GM23248 (cell line): ENCODE measurements at regions not wholly inside any gene's neighbourhood (a gene's known extent, or its start where the extent isn't known, plus 50 kb on each side); places are given as distances from the start of the nearest gene placed in this dataset.
"Not testable (repeated sequence)": the region's sequence is repeated elsewhere in the genome, so short reads cannot be mapped to it uniquely, and the experiment has no call there.

ENCODE experiments used
- DNase-seq: peaks from one replicate; pipeline ENCODE4 v3.0.0-alpha.2; 2015
- H2AFZ ChIP-seq: fragments of 200-600 bp; sonication (generic); 2 replicates; pipeline ENCODE4 v1.6.1; 2016; ENCODE audit warnings: antibody characterized with exemption
- H3F3A ChIP-seq: fragments of 200-600 bp; sonication (generic); 2 replicates; pipeline ENCODE4 v1.6.1; 2016; ENCODE audit warnings: mild to moderate bottlenecking, antibody characterized with exemption, mixed run types; ENCODE audit not compliant: insufficient read depth
- H3K27ac ChIP-seq: fragments of 200-600 bp; sonication (generic); 2 replicates; pipeline ENCODE4 v1.5.1; 2016; ENCODE audit warnings: mild to moderate bottlenecking
- H3K27me3 ChIP-seq: fragments of 200-600 bp; sonication (generic); replicated peaks from 2 replicates; pipeline ENCODE4 v1.6.1; 2016; ENCODE audit warnings: mild to moderate bottlenecking; ENCODE audit not compliant: insufficient read depth
- H3K36me3 ChIP-seq: fragments of 200-600 bp; sonication (generic); 2 replicates; pipeline ENCODE4 v1.6.1; 2016; ENCODE audit warnings: low read depth, mild to moderate bottlenecking
- H3K4me1 ChIP-seq: fragments of 200-600 bp; sonication (generic); 2 replicates; pipeline ENCODE4 v1.6.1; 2016; ENCODE audit warnings: mild to moderate bottlenecking; ENCODE audit not compliant: insufficient read depth
- H3K4me2 ChIP-seq: fragments of 200-600 bp; sonication (generic); one replicate; pipeline ENCODE4 v1.6.1; 2016; ENCODE audit warnings: mild to moderate bottlenecking; ENCODE audit not compliant: unreplicated experiment
- H3K4me3 ChIP-seq: fragments of 200-600 bp; sonication (generic); 2 replicates; pipeline ENCODE4 v1.5.1; 2016; ENCODE audit warnings: mild to moderate bottlenecking
- H3K79me2 ChIP-seq: fragments of 200-600 bp; sonication (generic); 2 replicates; pipeline ENCODE4 v1.6.1; 2016; ENCODE audit warnings: mild to moderate bottlenecking; ENCODE audit not compliant: insufficient read depth
- H3K9ac ChIP-seq: fragments of 200-600 bp; sonication (generic); 2 replicates; pipeline ENCODE4 v1.6.1; 2016; ENCODE audit warnings: mild to moderate bottlenecking
- H3K9me2 ChIP-seq: fragments of 200-600 bp; sonication (generic); 2 replicates; pipeline ENCODE4 v1.6.1; 2016; ENCODE audit warnings: mixed run types, mild to moderate bottlenecking, moderate library complexity; ENCODE audit not compliant: insufficient read depth
- H3K9me3 ChIP-seq: fragments of 200-600 bp; sonication (generic); one replicate; pipeline ENCODE4 v1.6.1; 2017; ENCODE audit warnings: low read depth
- H4K20me1 ChIP-seq: fragments of 200-600 bp; sonication (generic); 2 replicates; pipeline ENCODE4 v1.6.0; 2016; ENCODE audit not compliant: insufficient read depth
- EZH2 ChIP-seq: fragments of 200-600 bp; sonication (generic); IDR thresholded peaks from 2 replicates; pipeline ENCODE4 v1.6.1; 2018; ENCODE audit warnings: antibody characterized with exemption, mild to moderate bottlenecking; ENCODE audit not compliant: insufficient read depth, poor library complexity, severe bottlenecking
- EZH2phosphoT487 ChIP-seq: fragments of 200-600 bp; sonication (generic); IDR thresholded peaks from 2 replicates; pipeline ENCODE4 v1.6.1; 2018; ENCODE audit warnings: antibody characterized with exemption, moderate library complexity, mild to moderate bottlenecking, low read depth; ENCODE audit not compliant: insufficient read depth
- WGBS, 2 experiments: methylation state at CpG; one replicate each; pipeline ENCODE4 v1.1.6; 2015 to 2017; ENCODE audit warnings: low lambda C conversion rate in 2 of 2, low coverage in 1 of 2; ENCODE audit errors: missing lambda C conversion rate in 2 of 2; 5-methylcytosine and 5-hydroxymethylcytosine counted together
- in situ Hi-C: fragments of 300-500 bp; cut with MboI; formaldehyde crosslinking; loops from 2 replicates; pipeline ENCODE4 v1.15.0; 2020

- Histone ChIP-seq H3K9me2 (no peaks in the 10 kb centered on the region), H3K27ac (no peak overlapping the region), H3K9ac (no peak overlapping the region), H3K36me3 (no peaks in the 10 kb centered on the region), H3K27me3 (no peaks in the 10 kb centered on the region), H3K9me3 (no peaks in the 10 kb centered on the region), H3K4me3 (no peak overlapping the region), H4K20me1 (no peaks in the 10 kb centered on the region), H3K4me2 (no peak overlapping the region), H3F3A (no peaks in the 10 kb centered on the region), H3K79me2 (no peaks in the 10 kb centered on the region), H2AFZ (no peak overlapping the region), H3K4me1 (no peaks in the 10 kb centered on the region)
- in situ Hi-C loops = no loop called here
- DNase-seq = no peak
- TF ChIP-seq EZH2 (no peak), EZH2phosphoT487 (no peak)
- WGBS, 2 experiments = 85 to 86% methylated on average over 26 to 34 of the region's 34 CpGs
Measured at GRCh38 chr13:18236528-18236815, 945.2 kb downstream of the TUBA3C start.

- H3K36me3 ChIP-seq = no peaks in the 10 kb centered on the region
- no peak overlapping the region for H3K4me3 ChIP-seq
- H3F3A ChIP-seq = no peaks in the 10 kb centered on the region
- H3K79me2 ChIP-seq = no peaks in the 10 kb centered on the region
- in situ Hi-C loops = no loop called here
- H3K9me3 ChIP-seq = no peaks in the 10 kb centered on the region
- DNase-seq = no peak
- no peak overlapping the region for H3K9ac ChIP-seq
- no peak overlapping the region for H3K27ac ChIP-seq
- H2AFZ ChIP-seq = no peak overlapping the region
- 88 to 93% methylated on average over 34 to 92 of the region's 94 CpGs for WGBS, 2 experiments
- TF ChIP-seq EZH2phosphoT487 (no peak), EZH2 (no peak)
- H3K27me3 ChIP-seq = no peaks in the 10 kb centered on the region
- H3K4me2 ChIP-seq = no peak overlapping the region
- no peaks in the 10 kb centered on the region for H3K4me1 ChIP-seq
- no peaks in the 10 kb centered on the region for H3K9me2 ChIP-seq
- H4K20me1 ChIP-seq = no peaks in the 10 kb centered on the region
Measured at GRCh38 chr13:18235756-18236527, 945.7 kb downstream of the TUBA3C start.

GRCh38 chr13:18235172-18235571, 946.5 kb downstream of the TUBA3C start:
- DNase-seq = no peak
- 92 to 98% methylated on average over 32 to 47 of the region's 47 CpGs for WGBS, 2 experiments
- Histone ChIP-seq H3K36me3 (no peaks in the 10 kb centered on the region), H2AFZ (no peak overlapping the region), H3K4me3 (no peak overlapping the region), H3K79me2 (no peaks in the 10 kb centered on the region), H3F3A (no peaks in the 10 kb centered on the region), H3K9me3 (no peaks in the 10 kb centered on the region), H3K4me1 (no peaks in the 10 kb centered on the region), H3K9ac (no peak overlapping the region), H3K27ac (no peak overlapping the region), H4K20me1 (no peaks in the 10 kb centered on the region), H3K9me2 (no peaks in the 10 kb centered on the region), H3K4me2 (no peak overlapping the region), H3K27me3 (no peaks in the 10 kb centered on the region)
- TF ChIP-seq EZH2 (no peak), EZH2phosphoT487 (no peak)
- in situ Hi-C loops = no loop called here

- H3K27me3 ChIP-seq, H4K20me1 ChIP-seq, H2AFZ ChIP-seq, in situ Hi-C loops, H3K9ac ChIP-seq, H3K9me3 ChIP-seq, DNase-seq, H3K9me2 ChIP-seq, H3K36me3 ChIP-seq, H3K27ac ChIP-seq, H3K79me2 ChIP-seq, H3K4me2 ChIP-seq, H3K4me3 ChIP-seq, H3K4me1 ChIP-seq, H3F3A ChIP-seq: not testable (repeated sequence)
- WGBS, 2 experiments = 92 to 97% methylated on average over 19 to 56 of the region's 56 CpGs
Measured at GRCh38 chr13:18234451-18234850, 947.2 kb downstream of the TUBA3C start.

GRCh38 chr13:18233783-18234299, 947.8 kb downstream of the TUBA3C start:
- no peak overlapping the region for H3K4me3 ChIP-seq
- H3K27me3 ChIP-seq = no peaks in the 10 kb centered on the region
- no peaks in the 10 kb centered on the region for H3K36me3 ChIP-seq
- H3K79me2 ChIP-seq = no peaks in the 10 kb centered on the region
- no peaks in the 10 kb centered on the region for H3K4me1 ChIP-seq
- H3K9me3 ChIP-seq = no peaks in the 10 kb centered on the region
- H2AFZ ChIP-seq = no peak overlapping the region
- no peaks in the 10 kb centered on the region for H4K20me1 ChIP-seq
- WGBS, 2 experiments = 91 to 96% methylated on average over 29 to 71 of the region's 71 CpGs
- no peak for DNase-seq
- H3K9me2 ChIP-seq = no peaks in the 10 kb centered on the region
- in situ Hi-C loops = no loop called here
- no peak overlapping the region for H3K27ac ChIP-seq
- no peaks in the 10 kb centered on the region for H3F3A ChIP-seq
- no peak overlapping the region for H3K4me2 ChIP-seq
- no peak for TF ChIP-seq EZH2
- TF ChIP-seq EZH2phosphoT487 = no peak
- H3K9ac ChIP-seq = no peak overlapping the region
